ENCODE measurements at regions not wholly inside any gene's neighbourhood (a gene's known extent, or its start where the extent isn't known, plus 50 kb on each side); places are given as distances from the start of the nearest gene placed in this dataset.

- DNase-seq (peak in 1 of 2 donors; percentile 46), ATAC-seq (ENCODE audit: low FRiP score) (no peak)
- Histone ChIP-seq H3K9me3 (ENCODE audit: control insufficient read depth, low read length) (peaks cover 1% of the 10 kb centered on the region), H3K4me3 (ENCODE audit: low read length in 2 of 2) (no peak overlapping the region), H3K27me3 (ENCODE audit: control insufficient read depth in 1 of 2, insufficient read depth in 2 of 2, low read length in 1 of 2) (no peaks in the 10 kb centered on the region), H3K4me1 (ENCODE audit: control insufficient read depth in 1 of 2, insufficient read depth in 2 of 2, low read length in 2 of 2) (no peaks in the 10 kb centered on the region), H3K27ac (ENCODE audit: low read depth in 1 of 2, low read length in 2 of 2) (no peak overlapping the region), H3K36me3 (ENCODE audit: control insufficient read depth in 1 of 2, insufficient read depth in 2 of 2, low read length in 1 of 2) (no peaks in the 10 kb centered on the region)
- 72 to 80% methylated on average over 2 of the region's 2 CpGs for WGBS, 2 donors
- intact Hi-C loops (cut with DNase I) = no loop called here
These were observed 52.9 kb upstream of the RNU6-1 start for GRCh38 chr15:67892559-67893377.

GRCh38 chr15:67895237-67895636 is 55.4 kb upstream of the RNU6-1 start:
- Histone ChIP-seq H3K27me3 (ENCODE audit: control insufficient read depth in 1 of 2, insufficient read depth in 2 of 2, low read length in 1 of 2) (no peaks in the 10 kb centered on the region), H3K36me3 (ENCODE audit: control insufficient read depth in 1 of 2, insufficient read depth in 2 of 2, low read length in 1 of 2) (no peaks in the 10 kb centered on the region), H3K4me3 (ENCODE audit: low read length in 2 of 2) (no peak overlapping the region), H3K4me1 (ENCODE audit: control insufficient read depth in 1 of 2, insufficient read depth in 2 of 2, low read length in 2 of 2) (no peaks in the 10 kb centered on the region), H3K27ac (ENCODE audit: low read depth in 1 of 2, low read length in 2 of 2) (no peak overlapping the region), H3K9me3 (ENCODE audit: control insufficient read depth, low read length) (peaks cover 1% of the 10 kb centered on the region)
- ATAC-seq (ENCODE audit: low FRiP score) (no peak), DNase-seq (no peak)
- intact Hi-C loops (cut with DNase I) = no loop called here

- 72 to 76% methylated on average over 3 of the region's 3 CpGs for WGBS, 2 donors
- Histone ChIP-seq H3K27ac (ENCODE audit: low read depth in 1 of 2, low read length in 2 of 2) (no peak overlapping the region), H3K4me1 (ENCODE audit: control insufficient read depth in 1 of 2, insufficient read depth in 2 of 2, low read length in 2 of 2) (no peaks in the 10 kb centered on the region), H3K9me3 (ENCODE audit: control insufficient read depth, low read length) (no peaks in the 10 kb centered on the region), H3K27me3 (ENCODE audit: control insufficient read depth in 1 of 2, insufficient read depth in 2 of 2, low read length in 1 of 2) (no peaks in the 10 kb centered on the region), H3K4me3 (ENCODE audit: low read length in 2 of 2) (no peak overlapping the region), H3K36me3 (ENCODE audit: control insufficient read depth in 1 of 2, insufficient read depth in 2 of 2, low read length in 1 of 2) (no peaks in the 10 kb centered on the region)
- DNase-seq (no peak), ATAC-seq (ENCODE audit: low FRiP score) (no peak)
- intact Hi-C loops (cut with DNase I) = no loop called here
These were observed 57.9 kb upstream of the RNU6-1 start for GRCh38 chr15:67897646-67898339.

GRCh38 chr15:67899596-67900283 is 59.9 kb upstream of the RNU6-1 start:
- H3K4me3 ChIP-seq (ENCODE audit: low read length in 2 of 2) = no peak overlapping the region
- intact Hi-C loops (cut with DNase I) = no loop called here
- H3K4me1 ChIP-seq (ENCODE audit: control insufficient read depth in 1 of 2, insufficient read depth in 2 of 2, low read length in 2 of 2) = no peaks in the 10 kb centered on the region
- WGBS, 2 donors = 82 to 83% methylated on average over 9 of the region's 9 CpGs
- H3K36me3 ChIP-seq (ENCODE audit: control insufficient read depth in 1 of 2, insufficient read depth in 2 of 2, low read length in 1 of 2) = no peaks in the 10 kb centered on the region
- no peaks in the 10 kb centered on the region for H3K27me3 ChIP-seq (ENCODE audit: control insufficient read depth in 1 of 2, insufficient read depth in 2 of 2, low read length in 1 of 2)
- H3K27ac ChIP-seq (ENCODE audit: low read depth in 1 of 2, low read length in 2 of 2) = no peak overlapping the region
- no peaks in the 10 kb centered on the region for H3K9me3 ChIP-seq (ENCODE audit: control insufficient read depth, low read length)
- ATAC-seq (ENCODE audit: low FRiP score) = no peak
- no peak for DNase-seq

GRCh38 chr15:67900621-67901147 is 60.8 kb upstream of the RNU6-1 start:
- 96 to 97% methylated on average over 2 of the region's 2 CpGs for WGBS, 2 donors
- DNase-seq (no peak), ATAC-seq (ENCODE audit: low FRiP score) (no peak)
- Histone ChIP-seq H3K9me3 (ENCODE audit: control insufficient read depth, low read length) (no peaks in the 10 kb centered on the region), H3K4me1 (ENCODE audit: control insufficient read depth in 1 of 2, insufficient read depth in 2 of 2, low read length in 2 of 2) (no peaks in the 10 kb centered on the region), H3K27me3 (ENCODE audit: control insufficient read depth in 1 of 2, insufficient read depth in 2 of 2, low read length in 1 of 2) (no peaks in the 10 kb centered on the region), H3K36me3 (ENCODE audit: control insufficient read depth in 1 of 2, insufficient read depth in 2 of 2, low read length in 1 of 2) (no peaks in the 10 kb centered on the region), H3K27ac (ENCODE audit: low read depth in 1 of 2, low read length in 2 of 2) (no peak overlapping the region), H3K4me3 (ENCODE audit: low read length in 2 of 2) (no peak overlapping the region)
- intact Hi-C loops (cut with DNase I) = no loop called here

GRCh38 chr15:67901922-67902321 is 62.1 kb upstream of the RNU6-1 start:
- intact Hi-C loops (cut with DNase I) = no loop called here
- no peaks in the 10 kb centered on the region for H3K36me3 ChIP-seq (ENCODE audit: control insufficient read depth in 1 of 2, insufficient read depth in 2 of 2, low read length in 1 of 2)
- H3K4me3 ChIP-seq (ENCODE audit: low read length in 2 of 2) = no peak overlapping the region
- WGBS, 2 donors = 94 to 100% methylated on average over 1 of the region's 1 CpG
- peaks cover 0 to 1% of the 10 kb centered on the region in 2 donors for H3K4me1 ChIP-seq (ENCODE audit: control insufficient read depth in 1 of 2, insufficient read depth in 2 of 2, low read length in 2 of 2)
- H3K27me3 ChIP-seq (ENCODE audit: control insufficient read depth in 1 of 2, insufficient read depth in 2 of 2, low read length in 1 of 2) = no peaks in the 10 kb centered on the region
- ATAC-seq (ENCODE audit: low FRiP score) (no peak), DNase-seq (no peak)
- no peak overlapping the region for H3K27ac ChIP-seq (ENCODE audit: low read depth in 1 of 2, low read length in 2 of 2)
- H3K9me3 ChIP-seq (ENCODE audit: control insufficient read depth, low read length) = no peaks in the 10 kb centered on the region

- H3K27me3 ChIP-seq (ENCODE audit: control insufficient read depth in 1 of 2, insufficient read depth in 2 of 2, low read length in 1 of 2) = no peaks in the 10 kb centered on the region
- ATAC-seq (ENCODE audit: low FRiP score) (no peak), DNase-seq (no peak)
- intact Hi-C loops (cut with DNase I) = no loop called here
- no peaks in the 10 kb centered on the region for H3K9me3 ChIP-seq (ENCODE audit: control insufficient read depth, low read length)
- no peaks in the 10 kb centered on the region for H3K36me3 ChIP-seq (ENCODE audit: control insufficient read depth in 1 of 2, insufficient read depth in 2 of 2, low read length in 1 of 2)
- H3K4me1 ChIP-seq (ENCODE audit: control insufficient read depth in 1 of 2, insufficient read depth in 2 of 2, low read length in 2 of 2) = peaks cover 0 to 1% of the 10 kb centered on the region in 2 donors
- H3K27ac ChIP-seq (ENCODE audit: low read depth in 1 of 2, low read length in 2 of 2) = no peak overlapping the region
- 89% methylated on average over 9 of the region's 9 CpGs for WGBS, 2 donors
- no peak overlapping the region for H3K4me3 ChIP-seq (ENCODE audit: low read length in 2 of 2)
These were observed 62.7 kb upstream of the RNU6-1 start for GRCh38 chr15:67902579-67903009.

- Histone ChIP-seq H3K4me3 (ENCODE audit: low read length in 2 of 2) (no peak overlapping the region), H3K36me3 (ENCODE audit: control insufficient read depth in 1 of 2, insufficient read depth in 2 of 2, low read length in 1 of 2) (no peaks in the 10 kb centered on the region), H3K27me3 (ENCODE audit: control insufficient read depth in 1 of 2, insufficient read depth in 2 of 2, low read length in 1 of 2) (no peaks in the 10 kb centered on the region), H3K4me1 (ENCODE audit: control insufficient read depth in 1 of 2, insufficient read depth in 2 of 2, low read length in 2 of 2) (peaks cover 0 to 1% of the 10 kb centered on the region in 2 donors), H3K27ac (ENCODE audit: low read depth in 1 of 2, low read length in 2 of 2) (no peak overlapping the region), H3K9me3 (ENCODE audit: control insufficient read depth, low read length) (no peaks in the 10 kb centered on the region)
- intact Hi-C loops (cut with DNase I) = no loop called here
- no peak for DNase-seq
- no peak for ATAC-seq (ENCODE audit: low FRiP score)
These were observed 63.9 kb upstream of the RNU6-1 start for GRCh38 chr15:67903708-67904107.

Data from aorta (tissue), 5 donors.